ENCODE measurements at regions not wholly inside any gene's neighbourhood (a gene's known extent, or its start where the extent isn't known, plus 50 kb on each side); places are given as distances from the start of the nearest gene placed in this dataset.

DNA sequence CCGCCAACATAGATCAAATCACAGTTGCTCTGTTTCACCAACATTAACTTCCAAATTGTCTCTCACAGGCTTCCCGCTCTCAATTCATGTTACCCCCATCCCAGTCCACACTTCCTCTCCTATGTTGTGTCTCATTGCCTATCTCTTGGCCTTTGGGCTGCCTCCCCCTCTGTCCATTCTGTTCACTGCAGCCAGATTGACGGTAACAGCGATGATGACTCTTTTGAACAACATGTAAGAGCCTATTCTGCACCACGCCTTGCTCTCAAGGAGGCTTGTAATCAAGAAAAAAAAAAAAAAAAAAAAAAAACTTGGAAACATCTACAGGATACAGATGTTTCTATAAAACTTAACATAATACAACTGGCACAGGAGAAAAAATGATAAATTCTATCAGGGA, 77.3 kb upstream of the RMDN2 start:
- ATAC-seq = no peak
- H3K27me3 Mint-ChIP-seq = peaks cover 8% of the 10 kb centered on the region
- no peak overlapping the region for H3K27ac Mint-ChIP-seq
- H3K4me3 Mint-ChIP-seq = no peak overlapping the region
- H3K9me3 Mint-ChIP-seq = no peaks in the 10 kb centered on the region
- no peaks in the 10 kb centered on the region for H3K36me3 Mint-ChIP-seq
- H3K4me1 Mint-ChIP-seq = peaks cover 12% of the 10 kb centered on the region

GRCh38 chr2:37848451-37848850, 76.6 kb upstream of the RMDN2 start:
- H3K27ac Mint-ChIP-seq = no peak overlapping the region
- H3K4me3 Mint-ChIP-seq = no peak overlapping the region
- no peaks in the 10 kb centered on the region for H3K36me3 Mint-ChIP-seq

GRCh38 chr2:37849911-37850310, 75.2 kb upstream of the RMDN2 start:
- no peak for ATAC-seq
- H3K4me3 Mint-ChIP-seq = no peak overlapping the region
- no peak overlapping the region for H3K27ac Mint-ChIP-seq

More at GRCh38 chr2:37848451-37848850, 76.6 kb upstream of the RMDN2 start:
- peaks cover 13% of the 10 kb centered on the region for H3K4me1 Mint-ChIP-seq
- peaks cover 8% of the 10 kb centered on the region for H3K27me3 Mint-ChIP-seq
- H3K9me3 Mint-ChIP-seq = no peaks in the 10 kb centered on the region
- ATAC-seq = no peak

DNA sequence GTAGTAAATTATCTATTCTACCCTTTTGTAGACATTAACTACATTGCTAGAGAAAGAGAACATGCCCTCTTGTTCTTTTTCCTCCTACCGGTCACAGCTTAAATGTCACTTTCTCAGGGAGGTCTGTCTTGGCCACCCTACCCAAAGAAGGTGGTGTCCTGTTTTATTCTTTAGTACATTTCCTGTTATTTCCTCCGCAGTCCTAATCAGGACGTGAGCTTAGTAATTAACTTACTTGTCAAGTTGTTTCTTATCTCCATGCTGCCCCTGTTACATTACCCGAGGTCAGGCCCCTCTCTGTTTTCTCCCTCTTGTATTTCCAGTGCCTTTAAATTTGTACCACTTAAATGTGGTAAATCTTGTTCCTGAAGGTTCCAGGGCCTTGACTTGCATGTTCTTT, 73.7 kb upstream of the RMDN2 start:
- H3K4me3 Mint-ChIP-seq = peak overlapping the region; percentile 25
- ATAC-seq = no peak

More at GRCh38 chr2:37849911-37850310, 75.2 kb upstream of the RMDN2 start:
- peaks cover 4% of the 10 kb centered on the region for H3K27me3 Mint-ChIP-seq
- no peaks in the 10 kb centered on the region for H3K36me3 Mint-ChIP-seq
- H3K9me3 Mint-ChIP-seq = no peaks in the 10 kb centered on the region
- H3K4me1 Mint-ChIP-seq = peaks cover 24% of the 10 kb centered on the region

DNA sequence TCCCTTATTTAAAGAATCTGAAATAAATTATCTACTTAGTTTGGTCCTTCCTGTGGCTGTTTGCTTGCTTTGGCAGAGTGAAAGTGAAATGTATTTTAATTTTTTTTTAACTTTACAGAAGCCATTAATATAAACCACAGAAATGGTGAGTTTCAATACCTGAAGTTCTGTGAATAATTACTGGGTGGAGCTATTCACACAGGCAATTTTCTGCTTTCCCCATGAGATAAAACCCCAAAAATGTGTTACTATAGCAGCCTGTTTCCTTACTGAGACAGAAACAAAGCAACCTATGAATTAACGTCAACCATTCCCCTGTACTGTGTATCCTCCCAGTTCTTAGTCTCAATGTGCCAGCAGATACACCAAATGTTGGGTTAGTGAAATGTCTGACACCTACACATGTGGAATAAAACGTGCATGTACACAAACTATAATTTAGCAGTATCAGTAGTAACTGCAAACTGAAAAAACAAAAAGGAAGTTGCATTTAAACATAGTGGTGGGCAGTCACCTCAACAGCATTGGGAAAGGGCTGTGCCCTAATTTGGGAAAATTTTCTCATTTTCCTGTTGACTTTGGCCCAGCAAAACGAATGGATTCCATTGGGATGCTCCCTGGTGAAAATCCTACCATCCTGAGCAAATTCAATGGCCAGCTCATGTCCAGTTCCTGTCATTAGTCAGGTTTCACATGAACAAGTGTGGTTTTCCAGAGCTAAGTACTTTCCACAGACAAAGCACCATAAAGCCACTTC, 73.1 kb upstream of the RMDN2 start:
- Mint-ChIP-seq H3K27me3 (no peaks in the 10 kb centered on the region), H3K4me3 (peak overlapping the region; percentile 25), H3K36me3 (no peaks in the 10 kb centered on the region), H3K27ac (peak overlapping the region; percentile 90), H3K9me3 (no peaks in the 10 kb centered on the region), H3K4me1 (peaks cover 34% of the 10 kb centered on the region)
- ATAC-seq = peak; percentile 70

More for the DNA sequence above, 73.7 kb upstream of the RMDN2 start:
- Mint-ChIP-seq H3K27me3 (no peaks in the 10 kb centered on the region), H3K4me1 (peaks cover 34% of the 10 kb centered on the region), H3K27ac (peak overlapping the region; percentile 90), H3K9me3 (no peaks in the 10 kb centered on the region), H3K36me3 (no peaks in the 10 kb centered on the region)

GRCh38 chr2:37852585-37853014, 72.5 kb upstream of the RMDN2 start:
- ATAC-seq = no peak
- Mint-ChIP-seq H3K27me3 (no peaks in the 10 kb centered on the region), H3K4me1 (peaks cover 34% of the 10 kb centered on the region), H3K4me3 (no peak overlapping the region), H3K27ac (peak overlapping the region; percentile 90), H3K9me3 (no peaks in the 10 kb centered on the region), H3K36me3 (no peaks in the 10 kb centered on the region)

DNA sequence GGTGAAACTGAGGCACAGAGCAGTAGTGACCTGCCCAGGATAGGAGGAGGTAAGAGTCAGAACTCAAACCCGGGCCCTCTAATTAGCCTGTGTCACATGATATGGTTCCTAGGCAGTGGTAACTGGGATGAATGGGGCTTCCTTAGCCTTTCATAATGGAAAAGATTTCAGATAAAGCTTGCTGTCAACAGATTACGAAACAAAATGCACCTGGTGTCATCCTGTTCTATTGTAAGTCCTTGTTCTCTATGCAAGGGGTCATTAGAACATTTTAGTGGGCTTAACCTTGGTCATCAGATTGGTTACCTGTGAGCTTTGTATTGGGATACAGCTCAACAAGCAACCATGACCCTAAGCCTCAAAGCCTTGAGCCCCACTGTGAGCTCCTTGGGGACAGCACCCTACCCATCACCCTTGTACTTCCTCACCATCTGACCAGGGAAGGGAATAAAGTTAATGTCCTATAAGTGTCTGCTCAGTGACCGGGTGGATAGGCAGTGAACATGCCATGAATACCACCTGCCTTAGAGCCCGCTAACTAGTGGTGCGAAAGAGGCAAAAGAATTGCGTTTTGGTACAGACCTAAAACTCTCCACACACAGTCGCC, 70.3 kb upstream of the RMDN2 start:
- no peak for ATAC-seq
- peaks cover 34% of the 10 kb centered on the region for H3K4me1 Mint-ChIP-seq
- H3K9me3 Mint-ChIP-seq = peaks cover 5% of the 10 kb centered on the region
- H3K27ac Mint-ChIP-seq = no peak overlapping the region
- H3K36me3 Mint-ChIP-seq = peaks cover 5% of the 10 kb centered on the region
- H3K4me3 Mint-ChIP-seq = no peak overlapping the region
- no peaks in the 10 kb centered on the region for H3K27me3 Mint-ChIP-seq

DNA sequence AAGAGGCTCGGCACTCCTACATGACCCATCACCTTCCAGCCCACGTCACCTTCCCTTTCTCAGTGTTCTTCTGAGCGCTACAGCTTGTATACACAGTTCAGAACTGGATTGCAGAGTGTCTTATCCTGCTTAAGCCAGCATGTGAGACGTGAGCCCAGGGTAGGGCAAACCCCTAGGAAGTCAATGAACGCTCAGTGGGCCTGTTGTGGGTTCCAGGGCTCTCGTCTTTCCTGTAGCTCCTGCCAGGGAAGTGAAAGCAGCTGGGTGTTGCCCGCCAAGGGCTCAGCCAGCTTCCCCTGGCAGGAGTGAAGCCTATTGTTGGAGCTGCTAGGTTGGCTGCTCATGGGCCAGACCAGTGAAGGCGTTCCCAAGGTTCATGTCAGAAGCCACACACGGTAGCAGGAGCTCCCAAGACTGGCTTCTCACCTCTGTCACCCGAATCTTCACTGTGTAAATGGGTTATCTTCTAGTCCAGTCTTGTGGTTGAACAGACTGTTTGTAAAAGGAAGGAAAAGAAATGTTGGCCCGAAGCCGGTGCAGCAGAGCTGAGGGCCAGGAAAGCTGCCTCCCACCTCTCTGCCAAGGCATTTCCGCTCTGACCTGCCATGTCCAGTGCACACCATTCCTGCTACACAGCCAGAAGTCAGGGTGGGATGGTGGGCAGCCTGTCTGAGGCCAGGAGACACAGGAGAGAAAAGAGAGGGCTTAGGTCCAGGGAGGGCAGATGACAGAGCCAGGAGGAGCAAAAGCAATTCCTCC, 69.6 kb upstream of the RMDN2 start:
- Mint-ChIP-seq H3K27ac (no peak overlapping the region), H3K27me3 (no peaks in the 10 kb centered on the region), H3K9me3 (peaks cover 5% of the 10 kb centered on the region), H3K4me3 (no peak overlapping the region), H3K4me1 (peaks cover 34% of the 10 kb centered on the region), H3K36me3 (peaks cover 5% of the 10 kb centered on the region)
- ATAC-seq = no peak

- peaks cover 5% of the 10 kb centered on the region for H3K36me3 Mint-ChIP-seq
- peaks cover 5% of the 10 kb centered on the region for H3K9me3 Mint-ChIP-seq
- peak overlapping the region; percentile 36 for H3K27ac Mint-ChIP-seq
- H3K27me3 Mint-ChIP-seq = no peaks in the 10 kb centered on the region
- H3K4me3 Mint-ChIP-seq = no peak overlapping the region
- ATAC-seq = no peak
- H3K4me1 Mint-ChIP-seq = peaks cover 33% of the 10 kb centered on the region
These were observed 68.9 kb upstream of the RMDN2 start for GRCh38 chr2:37856101-37856751.

GRCh38 chr2:37857575-37858399, 67.3 kb upstream of the RMDN2 start:
- Mint-ChIP-seq H3K9me3 (peaks cover 5% of the 10 kb centered on the region), H3K4me3 (no peak overlapping the region), H3K27me3 (peaks cover 11% of the 10 kb centered on the region), H3K36me3 (peaks cover 5% of the 10 kb centered on the region), H3K27ac (no peak overlapping the region), H3K4me1 (peaks cover 22% of the 10 kb centered on the region)
- no peak for ATAC-seq

DNA sequence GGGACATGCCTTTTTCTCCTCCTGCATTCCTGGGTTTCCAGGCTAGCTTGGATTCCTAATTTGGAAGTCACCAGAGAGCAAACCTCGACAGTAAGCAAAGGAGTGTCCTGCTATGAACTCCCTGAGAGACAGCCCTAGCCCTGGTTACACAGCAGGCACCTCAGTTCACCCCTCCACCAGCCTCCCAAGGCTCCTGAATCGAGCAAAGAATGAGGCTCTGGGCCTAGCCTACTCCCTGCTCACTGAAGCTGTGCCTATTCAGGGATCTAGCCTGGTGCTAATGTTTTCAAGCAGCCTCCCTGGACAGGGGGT, 66.7 kb upstream of the RMDN2 start:
- H3K4me3 Mint-ChIP-seq = no peak overlapping the region
- H3K36me3 Mint-ChIP-seq = peaks cover 5% of the 10 kb centered on the region
- no peak overlapping the region for H3K27ac Mint-ChIP-seq
- peaks cover 5% of the 10 kb centered on the region for H3K9me3 Mint-ChIP-seq
- ATAC-seq = no peak
- H3K27me3 Mint-ChIP-seq = peaks cover 16% of the 10 kb centered on the region
- peaks cover 22% of the 10 kb centered on the region for H3K4me1 Mint-ChIP-seq

DNA sequence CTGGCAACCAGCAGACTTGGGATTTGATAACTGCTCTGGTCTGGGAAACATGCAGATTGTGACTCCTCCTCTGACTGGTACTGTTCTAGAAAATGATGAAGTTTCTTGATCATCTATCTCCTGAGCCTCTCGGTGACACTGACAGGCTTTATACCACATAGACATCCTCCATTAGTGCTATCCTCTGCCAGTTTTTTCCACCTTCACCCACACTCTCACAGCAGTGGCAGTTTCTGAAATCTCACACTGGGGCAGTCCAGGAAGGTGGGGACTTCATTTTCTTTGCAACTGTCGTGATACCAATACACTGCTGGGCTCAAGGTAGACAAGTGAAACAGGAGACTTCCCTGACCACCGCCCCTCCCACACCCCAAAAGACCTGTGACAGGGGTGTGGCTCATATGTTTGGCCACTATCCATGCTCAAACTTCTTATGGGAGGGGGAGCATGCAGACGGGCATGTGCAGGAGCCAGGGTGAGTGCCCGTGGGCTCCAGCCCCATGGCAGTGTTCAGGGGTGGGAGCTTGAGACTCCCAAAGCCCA, 66.3 kb upstream of the RMDN2 start:
- Mint-ChIP-seq H3K4me1 (peaks cover 18% of the 10 kb centered on the region), H3K27ac (no peak overlapping the region), H3K9me3 (peaks cover 5% of the 10 kb centered on the region), H3K36me3 (peaks cover 5% of the 10 kb centered on the region), H3K27me3 (peaks cover 21% of the 10 kb centered on the region), H3K4me3 (no peak overlapping the region)
- no peak for ATAC-seq

- Mint-ChIP-seq H3K27ac (no peak overlapping the region), H3K4me1 (no peaks in the 10 kb centered on the region), H3K4me3 (no peak overlapping the region), H3K36me3 (peaks cover 5% of the 10 kb centered on the region), H3K9me3 (peaks cover 5% of the 10 kb centered on the region), H3K27me3 (peaks cover 27% of the 10 kb centered on the region)
- ATAC-seq = no peak
These were observed 62.5 kb upstream of the RMDN2 start for GRCh38 chr2:37862620-37863019.

- Mint-ChIP-seq H3K36me3 (peaks cover 5% of the 10 kb centered on the region), H3K4me3 (no peak overlapping the region), H3K4me1 (peaks cover 6% of the 10 kb centered on the region)
These were observed 60.9 kb upstream of the RMDN2 start for GRCh38 chr2:37864217-37864616.

More at GRCh38 chr2:37864217-37864616, 60.9 kb upstream of the RMDN2 start:
- Mint-ChIP-seq H3K9me3 (peaks cover 4% of the 10 kb centered on the region), H3K27ac (no peak overlapping the region), H3K27me3 (peaks cover 27% of the 10 kb centered on the region)
- no peak for ATAC-seq

Measured in stimulated activated memory B cell treated with anti-CD40 and anti-IgM and Interleukin-4, amounts not matched to agents 10 μg/mL and 1 μg/mL and 100 μg/mL, for 72 hours (primary cell).